K562 (cell line): ENCODE measurements at regions not wholly inside any gene's neighbourhood (a gene's known extent, or its start where the extent isn't known, plus 50 kb on each side); places are given as distances from the start of the nearest gene placed in this dataset.

Source experiments
- ATAC-seq: fragments of 200-7000 bp; cut with Tn5 transposase; 3 replicates; pipeline ENCODE4 v1.9.1; 2020; ENCODE audit warnings: moderate library complexity
- BruUV-seq: library from RNA; stranded (reverse); fragments of 400-500 nt; replicated peaks from 2 replicates; lab custom pipeline; 2021; lab: Mats Ljungman, UMichigan
- CTCF ChIA-PET: fragments of 300-600 bp; formaldehyde crosslinking; extraction: SDS; loops from one replicate; lab custom pipeline; 2021; ENCODE audit warnings: low intra/inter-chr PET ratio; lab: Yijun Ruan, JAX
- POLR2A ChIA-PET: fragments of 300-600, 350-650 bp; sonication (Branson Sonifier 250); formaldehyde crosslinking; extraction: SDS; loops from one replicate; lab custom pipeline; 2021; ENCODE audit warnings: antibody characterized with exemption, inconsistent platforms; lab: Yijun Ruan, JAX
- DNase-seq, 4 experiments: peaks; one replicate each; pipeline versions ENCODE4 v3.0.0 to v3.0.0-alpha.2; 2011 to 2018; ENCODE audit warnings: low spot score in 3 of 4, mixed read lengths in 3 of 4; ENCODE audit errors: extremely low read depth in 1 of 4
- FAIRE-seq: peaks from 2 replicates; lab custom pipeline; 2011; peaks lifted over from hg19 to GRCh38; lab: Jason Lieb, UNC
- H2AFZ ChIP-seq: 2 replicates; pipeline ENCODE4 v1.6.0; 2011; ENCODE audit warnings: low read depth, low read length, control low read depth, inconsistent platforms
- H3K27ac ChIP-seq: fragments of 200-600 bp; 3 replicates; pipeline ENCODE4 v1.8.0; 2011; ENCODE audit warnings: low read depth, mild to moderate bottlenecking, control low read depth, inconsistent platforms, low read length, moderate library complexity, mixed read lengths; ENCODE audit errors: extremely low read depth
- H3K27me3 ChIP-seq, 2 experiments: fragments of 300-600 bp in 1 of 2; 2 replicates in 1 of 2; 3 replicates in 1 of 2; pipeline versions ENCODE4 v1.6.0 to v1.8.0; 2011; ENCODE audit warnings: inconsistent platforms in 2 of 2, low read length in 2 of 2, mild to moderate bottlenecking in 1 of 2, mixed read lengths in 1 of 2, moderate library complexity in 1 of 2; ENCODE audit not compliant: control insufficient read depth in 2 of 2, insufficient read depth in 2 of 2
- H3K36me3 ChIP-seq: fragments of 300-600 bp; 3 replicates; pipeline ENCODE4 v1.8.0; 2011; ENCODE audit warnings: mild to moderate bottlenecking, low read length, inconsistent platforms; ENCODE audit not compliant: control insufficient read depth, insufficient read depth
- H3K4me1 ChIP-seq, 2 experiments: fragments of 200-600 bp in 1 of 2; replicated peaks in 1 of 2; 2 replicates in 1 of 2; 3 replicates in 1 of 2; pipeline versions ENCODE4 v1.5.1 to v1.8.0; 2011; ENCODE audit warnings: inconsistent platforms in 2 of 2, low read length in 2 of 2, mild to moderate bottlenecking in 1 of 2, mixed read lengths in 1 of 2, moderate library complexity in 1 of 2; ENCODE audit not compliant: control insufficient read depth in 2 of 2, insufficient read depth in 2 of 2
- H3K4me2 ChIP-seq: 2 replicates; pipeline ENCODE4 v1.6.1; 2011; ENCODE audit warnings: low read length, control low read depth, inconsistent platforms, mixed read lengths; ENCODE audit not compliant: insufficient read depth
- H3K4me3 ChIP-seq: fragments of 200-600 bp; sonication (generic), shearing (Covaris generic); 2 replicates; pipeline ENCODE4 v1.5.1; 2016; ENCODE audit warnings: control low read depth, inconsistent platforms
- H3K79me2 ChIP-seq: fragments of 200-600 bp; 3 replicates; pipeline ENCODE4 v1.8.0; 2011; ENCODE audit warnings: low read length, inconsistent platforms; ENCODE audit not compliant: control insufficient read depth, insufficient read depth
- H3K9ac ChIP-seq, 2 experiments: 2 replicates each; pipeline versions ENCODE4 v1.6.0 to v1.6.1; 2011; ENCODE audit warnings: low read depth in 2 of 2, low read length in 2 of 2, control low read depth in 1 of 2, inconsistent platforms in 1 of 2, mild to moderate bottlenecking in 1 of 2, mixed read lengths in 1 of 2; ENCODE audit not compliant: insufficient read depth in 1 of 2
- H3K9me1 ChIP-seq: one replicate; pipeline ENCODE4 v1.6.0; 2011; ENCODE audit warnings: inconsistent platforms, mild to moderate bottlenecking, low read length, moderate library complexity; ENCODE audit not compliant: control insufficient read depth, insufficient read depth
- H3K9me3 ChIP-seq: replicated peaks from 2 replicates; pipeline ENCODE4 v1.5.1; 2011; ENCODE audit warnings: low read depth, low read length, inconsistent platforms; ENCODE audit not compliant: control insufficient read depth, insufficient read depth
- H4K20me1 ChIP-seq: replicated peaks from 2 replicates; pipeline ENCODE4 v1.6.1; 2011; ENCODE audit warnings: low read length, inconsistent platforms, mixed read lengths; ENCODE audit not compliant: control insufficient read depth, insufficient read depth
- ARID3B ChIP-seq: fragments of 250-450 bp; sonication (Bioruptor Pico); IDR thresholded peaks from 2 replicates; pipeline ENCODE4 v1.4.0; 2020; ENCODE audit warnings: borderline replicate concordance
- ATF2 ChIP-seq: sonication (generic); formaldehyde crosslinking; IDR thresholded peaks from 2 replicates; pipeline ENCODE4 v1.8.1; 2022; ENCODE audit warnings: missing genetic modification reagents
- FOXJ3 ChIP-seq: sonication (generic); formaldehyde crosslinking; IDR thresholded peaks from 2 replicates; pipeline ENCODE4 v1.4.0; 2020; ENCODE audit warnings: mild to moderate bottlenecking, missing genetic modification reagents
- HDAC6 ChIP-seq: IDR thresholded peaks from 2 replicates; pipeline ENCODE4 v1.6.1; 2012; ENCODE audit warnings: low read depth, mild to moderate bottlenecking, control low read depth, inconsistent platforms, low read length, moderate library complexity
- HMGXB4 ChIP-seq: sonication (generic); formaldehyde crosslinking; IDR thresholded peaks from 2 replicates; pipeline ENCODE4 v1.8.1; 2023; ENCODE audit warnings: mild to moderate bottlenecking, missing genetic modification reagents
- HOMEZ ChIP-seq: fragments of 250-450 bp; sonication (Bioruptor Pico); IDR thresholded peaks from 2 replicates; pipeline ENCODE4 v1.4.0; 2020; ENCODE audit warnings: mild to moderate bottlenecking, moderate library complexity
- KLF1 ChIP-seq: fragments of 450-650 bp; IDR thresholded peaks from 2 replicates; pipeline ENCODE4 v1.6.1; 2016; ENCODE audit warnings: missing genetic modification characterization, missing compliant biosample characterization
- MBD2 ChIP-seq: sonication (generic); IDR thresholded peaks from 2 replicates; pipeline ENCODE4 v1.6.1; 2016; ENCODE audit warnings: low read depth, borderline replicate concordance
- PCBP1 ChIP-seq: fragments of 200-400 bp; formaldehyde crosslinking; IDR thresholded peaks from 2 replicates; pipeline ENCODE4 v1.6.1; 2018; ENCODE audit warnings: mild to moderate bottlenecking, low read depth, low read length; ENCODE audit not compliant: poor library complexity, severe bottlenecking
- PHTF2 ChIP-seq: fragments of 250-450 bp; sonication (Bioruptor Pico); IDR thresholded peaks from 2 replicates; pipeline ENCODE4 v1.5.0; 2021; ENCODE audit warnings: mild to moderate bottlenecking
- ZBTB26 ChIP-seq: fragments of 450-650 bp; formaldehyde crosslinking; IDR thresholded peaks from 2 replicates; pipeline ENCODE4 v1.4.0; 2022; ENCODE audit warnings: missing genetic modification characterization
- WGBS: fragments of 100-300 bp; shearing (Covaris generic); methylation state at CpG from one replicate; pipeline ENCODE4 v1.1.6; 2016; ENCODE audit warnings: low coverage, mixed read lengths; ENCODE audit not compliant: insufficient coverage; ENCODE audit errors: missing lambda C conversion rate; 5-methylcytosine and 5-hydroxymethylcytosine counted together
- in situ Hi-C: fragments of 300-500 bp; cut with MboI; formaldehyde crosslinking; loops from 4 replicates; pipeline ENCODE4 v1.15.0; 2018; ENCODE audit warnings: inconsistent platforms, mixed read lengths
- intact Hi-C: fragments of 100-400 bp; cut with micrococcal nuclease; formaldehyde crosslinking; loops from 2 replicates; pipeline ENCODE4 v1.14.2; 2022

- Histone ChIP-seq H3K27me3 (no peaks in the 10 kb centered on the region), H3K9ac (no peak overlapping the region), H3K4me3 (no peak overlapping the region), H3K4me2 (no peak overlapping the region), H3K79me2 (no peaks in the 10 kb centered on the region), H3K9me1 (no peaks in the 10 kb centered on the region), H3K9me3 (no peaks in the 10 kb centered on the region; the same call in 1 of the 2 replicates), H3K4me1 (no peaks in the 10 kb centered on the region)
- BruUV-seq = no TSS peak
- 0% methylated on average over 1 of the region's 1 CpG for WGBS
- DNase-seq = no peak
- intact Hi-C loops = no loop called here
- no peak for TF ChIP-seq HDAC6
- no peak for TF ChIP-seq PHTF2 (CRISPR knock-in tag)
- no peak for TF ChIP-seq FOXJ3 (CRISPR knock-in tag)
- TF ChIP-seq MBD2 = no peak
- TF ChIP-seq ATF2 (CRISPR knock-in tag) = no peak
- TF ChIP-seq HMGXB4 (CRISPR knock-in tag) = no peak
- no peak for TF ChIP-seq KLF1 (tag)
- TF ChIP-seq ARID3B (CRISPR knock-in tag) = no peak
- no peak for TF ChIP-seq ZBTB26 (CRISPR knock-in tag)
- TF ChIP-seq PCBP1 = no peak
- no peak for TF ChIP-seq HOMEZ (CRISPR knock-in tag)
- TF ChIP-seq, all 486 proteins: peak for 0
- ChIA-PET POLR2A (no interaction called here), CTCF (no interaction called here)
- Histone ChIP-seq H3K27ac (no peak overlapping the region), H3K36me3 (no peaks in the 10 kb centered on the region), H4K20me1 (no peaks in the 10 kb centered on the region), H2AFZ (no peak overlapping the region)
- ATAC-seq (no peak), FAIRE-seq (no peak)
- in situ Hi-C loops = loop anchor here (10.0 kb wide), 1 partner anchor 1223 kb away; no protein-coding TSS in a partner anchor
Measured at GRCh38 chr18:40348196-40348595, 1606.8 kb upstream of the PIK3C3 start.
